ENCODE measurements at regions not wholly inside any gene's neighbourhood (a gene's known extent, or its start where the extent isn't known, plus 50 kb on each side); places are given as distances from the start of the nearest gene placed in this dataset.

DNA sequence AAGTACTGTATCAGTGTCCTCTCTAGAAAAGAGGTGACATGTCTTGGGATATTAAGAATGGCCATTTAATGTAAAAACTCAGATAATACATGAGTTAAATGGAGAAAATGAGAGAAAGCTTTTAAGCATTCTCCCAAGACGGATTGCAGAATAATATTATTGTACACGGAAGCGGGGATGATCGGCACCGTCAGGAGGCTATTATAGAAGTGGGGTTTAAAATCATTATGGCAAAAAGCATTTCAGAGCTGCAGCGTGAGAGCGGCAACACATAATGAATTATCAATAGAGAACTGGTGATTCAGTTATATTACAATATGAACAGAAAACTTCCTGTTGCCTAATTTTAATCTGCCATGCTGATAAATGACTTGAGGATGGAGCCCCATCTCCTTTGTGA is 261.7 kb upstream of the IRX3 start:
- Mint-ChIP-seq H3K27ac (no peak overlapping the region), H3K27me3 (ENCODE audit: insufficient read depth, low read depth, poor library complexity) (peaks cover 2% of the 10 kb centered on the region), H3K4me1 (no peaks in the 10 kb centered on the region; the same call in 2 of the 3 replicates), H3K36me3 (ENCODE audit: low read depth) (no peaks in the 10 kb centered on the region), H3K9me3 (no peaks in the 10 kb centered on the region), H3K4me3 (no peak overlapping the region)
- Histone ChIP-seq H3F3A (replicated peaks; ENCODE audit: low read depth) (no peaks in the 10 kb centered on the region), H3K4me1 (ENCODE audit: insufficient read depth) (no peaks in the 10 kb centered on the region), H3K79me2 (replicated peaks; ENCODE audit: insufficient read depth) (no peaks in the 10 kb centered on the region), H3K9me2 (ENCODE audit: insufficient read depth) (no peaks in the 10 kb centered on the region), H3K27me3 (ENCODE audit: insufficient read depth) (no peaks in the 10 kb centered on the region), H4K20me1 (replicated peaks; ENCODE audit: insufficient read depth) (no peaks in the 10 kb centered on the region), H2AFZ (no peak overlapping the region), H3K36me3 (ENCODE audit: insufficient read depth) (peaks cover 3% of the 10 kb centered on the region; the same call in 1 of the 2 replicates), H3K4me2 (no peak overlapping the region), H3K4me3 (no peak overlapping the region), H3K27ac (ENCODE audit: low read depth) (no peak overlapping the region)
- no peak for DNase-seq (ENCODE audit: low spot score)
- TF ChIP-seq, protein P1, sequence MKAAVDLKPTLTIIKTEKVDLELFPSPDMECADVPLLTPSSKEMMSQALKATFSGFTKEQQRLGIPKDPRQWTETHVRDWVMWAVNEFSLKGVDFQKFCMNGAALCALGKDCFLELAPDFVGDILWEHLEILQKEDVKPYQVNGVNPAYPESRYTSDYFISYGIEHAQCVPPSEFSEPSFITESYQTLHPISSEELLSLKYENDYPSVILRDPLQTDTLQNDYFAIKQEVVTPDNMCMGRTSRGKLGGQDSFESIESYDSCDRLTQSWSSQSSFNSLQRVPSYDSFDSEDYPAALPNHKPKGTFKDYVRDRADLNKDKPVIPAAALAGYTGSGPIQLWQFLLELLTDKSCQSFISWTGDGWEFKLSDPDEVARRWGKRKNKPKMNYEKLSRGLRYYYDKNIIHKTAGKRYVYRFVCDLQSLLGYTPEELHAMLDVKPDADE (IDR thresholded peaks at IDR 0.05): no peak
- TF ChIP-seq NANOG (IDR thresholded peaks at IDR 0.05; ENCODE audit: borderline replicate concordance) (no peak), ZNF331 (CRISPR knock-in tag; IDR thresholded peaks at IDR 0.05; ENCODE audit: low read depth) (no peak), EZH2 (IDR thresholded peaks at IDR 0.05; ENCODE audit: low read depth, unreplicated experiment) (no peak), CREB1 (CRISPR knock-in tag; IDR thresholded peaks at IDR 0.05; ENCODE audit: low read depth) (no peak), POLR2AphosphoS5 (IDR thresholded peaks at IDR 0.05; ENCODE audit: low read depth) (no peak), CTCF (conservative IDR thresholded peaks at IDR 0.05; ENCODE audit: low read depth in 2 of 2) (no peak), REST (IDR thresholded peaks at IDR 0.05; ENCODE audit: unreplicated experiment) (no peak), STAT1 (IDR thresholded peaks at IDR 0.05; ENCODE audit: unreplicated experiment) (no peak), ZNF462 (CRISPR knock-in tag; IDR thresholded peaks at IDR 0.05) (no peak), JUNB (IDR thresholded peaks at IDR 0.05; ENCODE audit: unreplicated experiment) (no peak), ZNF114 (CRISPR knock-in tag; IDR thresholded peaks at IDR 0.05) (no peak)
- ATAC-seq: no peak
